A673 (cell line): ENCODE measurements at regions not wholly inside any gene's neighbourhood (a gene's known extent, or its start where the extent isn't known, plus 50 kb on each side); places are given as distances from the start of the nearest gene placed in this dataset.
"Not testable (repeated sequence)": the region's sequence is repeated elsewhere in the genome, so short reads cannot be mapped to it uniquely, and the experiment has no call there.

ENCODE experiments used
- CTCF ChIP-seq: fragments of 300-800, 200-600 bp; sonication (generic); conservative IDR thresholded peaks from 2 replicates; pipeline ENCODE4 v1.5.1; 2017; ENCODE audit warnings: low read depth, mild to moderate bottlenecking, antibody characterized with exemption, low read length, moderate library complexity, mixed read lengths
- EZH2 ChIP-seq: fragments of 200-600 bp; sonication (generic); IDR thresholded peaks from 2 replicates; pipeline ENCODE4 v1.6.1; 2017; ENCODE audit warnings: borderline replicate concordance, low read depth, mild to moderate bottlenecking, mixed read lengths, antibody characterized with exemption, low read length; ENCODE audit not compliant: poor library complexity, severe bottlenecking

GRCh38 chr4:189706821-189707220, 233.9 kb upstream of the FRG1 start:
- TF ChIP-seq CTCF, EZH2: not testable (repeated sequence)
